GM18867 (cell line): ENCODE measurements at regions not wholly inside any gene's neighbourhood (a gene's known extent, or its start where the extent isn't known, plus 50 kb on each side); places are given as distances from the start of the nearest gene placed in this dataset.
"Not testable (repeated sequence)": the region's sequence is repeated elsewhere in the genome, so short reads cannot be mapped to it uniquely, and the experiment has no call there.

Experiments used
- ATAC-seq: cut with Tn5 transposase; IDR thresholded peaks from one replicate; pipeline ENCODE4 v1.9.1; 2021; ENCODE audit warnings: mild to moderate bottlenecking, moderate library complexity; ENCODE audit not compliant: unreplicated experiment

DNA sequence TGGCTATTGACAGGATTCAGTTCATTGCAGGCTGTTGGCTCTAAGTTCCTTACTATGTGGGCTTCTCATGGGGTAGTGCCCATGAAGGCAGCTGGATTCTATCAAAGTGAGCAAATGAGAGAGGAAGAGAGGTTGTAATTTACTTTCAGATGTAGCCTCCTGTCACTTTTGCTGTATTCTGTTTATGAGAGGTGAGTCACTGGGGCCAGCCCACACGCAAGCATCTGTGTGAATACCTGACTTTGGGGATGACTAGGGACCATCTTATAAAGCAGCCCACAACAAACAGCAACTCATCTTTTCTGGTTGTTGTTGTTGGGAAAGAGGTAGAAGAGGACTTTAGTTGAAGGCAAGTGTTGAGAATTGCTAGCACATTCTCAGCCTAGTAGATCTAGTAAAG is 506.3 kb upstream of the GRM7 start:
- ATAC-seq, result no peak

DNA sequence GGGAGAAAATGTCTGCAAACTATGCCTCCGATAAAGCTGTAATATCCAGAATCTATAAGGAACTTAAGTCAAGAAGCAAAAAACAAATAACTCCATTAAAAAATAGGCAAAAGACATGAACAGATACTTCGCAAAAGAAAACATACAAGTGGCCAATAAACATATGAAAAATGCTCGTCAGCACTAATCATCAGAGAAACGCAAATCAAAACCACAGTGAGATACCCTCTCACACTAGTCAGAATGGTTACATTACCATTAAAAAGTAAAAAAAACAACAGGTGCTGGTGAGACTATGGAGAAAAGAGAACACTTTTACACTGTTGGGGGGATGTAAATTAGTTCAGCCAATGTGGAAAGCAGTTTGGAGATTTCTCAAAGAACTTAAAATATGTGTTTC is 498.5 kb upstream of the GRM7 start:
- no peak for ATAC-seq

GRCh38 chr3:6367171-6367570 is 493.7 kb upstream of the GRM7 start:
- no peak for ATAC-seq

GRCh38 chr3:6392123-6392522 is 468.8 kb upstream of the GRM7 start:
- no peak for ATAC-seq

DNA sequence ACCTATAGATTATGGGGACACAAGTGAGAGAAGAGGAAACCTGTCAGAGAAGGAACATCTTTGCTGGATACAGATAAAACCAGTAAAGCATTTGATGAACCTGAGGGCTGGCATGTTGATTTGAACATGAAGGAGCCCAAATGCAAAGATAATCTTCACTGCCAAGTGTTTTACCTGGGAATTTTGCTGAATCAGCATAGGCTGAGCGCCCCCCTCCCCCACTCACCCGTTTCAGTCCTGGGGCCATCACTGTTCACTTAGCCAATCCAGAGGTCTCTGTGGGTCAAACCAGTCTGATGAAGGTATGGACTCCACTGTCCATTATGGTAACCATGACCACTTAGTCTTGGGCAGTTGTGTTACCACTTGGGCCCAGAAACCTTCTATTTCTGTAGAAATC is 466.0 kb upstream of the GRM7 start:
- ATAC-seq, result no peak

DNA sequence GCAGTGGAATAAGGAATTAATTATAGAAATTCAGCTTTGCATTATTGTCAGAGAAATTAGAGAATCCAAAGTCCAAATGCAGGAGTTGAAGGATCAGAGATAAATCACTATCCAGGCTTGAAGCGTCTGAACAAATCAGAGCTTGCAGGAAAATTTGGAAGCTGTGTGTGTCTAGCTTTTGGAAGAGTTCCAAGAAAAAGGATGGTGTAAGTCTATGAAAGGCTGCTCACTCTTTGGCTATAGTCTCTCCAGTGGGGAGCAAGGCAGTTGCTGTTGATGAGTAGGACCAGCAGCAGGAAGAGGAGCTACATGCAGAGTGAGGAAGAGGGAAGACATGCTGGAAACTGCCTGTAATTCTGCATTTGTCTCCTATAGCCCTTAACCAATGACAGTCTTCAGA is 464.3 kb upstream of the GRM7 start:
- no peak for ATAC-seq

DNA sequence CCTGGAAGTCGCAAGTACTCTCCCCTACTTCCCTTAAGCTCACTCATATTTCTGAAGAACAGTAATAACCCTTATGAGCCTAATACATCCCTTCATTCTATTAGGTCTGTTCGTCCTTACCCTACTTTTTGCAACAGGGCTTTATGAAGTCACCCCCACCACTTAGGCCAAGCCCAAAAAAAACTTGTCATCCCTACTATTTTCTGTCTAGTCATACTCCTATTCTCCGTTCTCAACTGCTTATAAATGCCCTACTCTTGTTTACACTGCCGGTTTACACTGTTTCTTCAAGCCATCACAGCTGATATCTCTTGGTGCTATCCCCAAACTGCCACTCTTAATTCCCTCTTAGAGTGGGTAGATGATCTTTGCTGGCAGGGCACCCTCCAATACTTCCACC is 458.2 kb upstream of the GRM7 start:
- ATAC-seq, result not testable (repeated sequence)

GRCh38 chr3:6406923-6407322 is 454.0 kb upstream of the GRM7 start:
- not testable (repeated sequence) for ATAC-seq

DNA sequence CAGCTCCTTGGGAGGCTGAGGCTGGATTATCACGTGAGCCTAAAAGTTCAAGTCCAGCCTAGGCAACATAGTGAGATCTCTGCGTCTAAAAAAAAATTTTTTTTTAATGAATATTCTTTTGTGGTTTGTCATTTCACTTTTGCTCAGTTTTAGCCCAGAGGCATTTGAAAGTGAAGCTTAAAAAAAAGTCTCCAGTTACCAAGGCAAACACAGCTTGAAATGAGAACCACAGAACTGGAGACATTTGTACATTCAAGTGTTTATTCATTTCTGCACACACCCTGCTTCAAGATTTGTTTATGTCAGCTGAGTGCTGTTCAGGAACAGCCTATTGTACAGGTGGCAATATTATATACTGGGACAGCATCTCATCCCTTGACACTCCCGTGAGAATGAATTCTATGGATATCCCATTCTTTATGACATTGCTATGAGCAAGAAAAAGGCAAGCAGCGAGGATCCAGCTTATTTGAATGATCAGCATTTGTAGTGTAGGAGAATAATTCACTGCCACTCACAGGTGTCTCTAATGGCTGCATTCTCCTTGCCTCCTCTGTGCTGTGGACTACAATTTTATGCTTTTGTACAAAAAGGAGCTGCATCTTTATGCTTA is 444.8 kb upstream of the GRM7 start:
- no peak for ATAC-seq

DNA sequence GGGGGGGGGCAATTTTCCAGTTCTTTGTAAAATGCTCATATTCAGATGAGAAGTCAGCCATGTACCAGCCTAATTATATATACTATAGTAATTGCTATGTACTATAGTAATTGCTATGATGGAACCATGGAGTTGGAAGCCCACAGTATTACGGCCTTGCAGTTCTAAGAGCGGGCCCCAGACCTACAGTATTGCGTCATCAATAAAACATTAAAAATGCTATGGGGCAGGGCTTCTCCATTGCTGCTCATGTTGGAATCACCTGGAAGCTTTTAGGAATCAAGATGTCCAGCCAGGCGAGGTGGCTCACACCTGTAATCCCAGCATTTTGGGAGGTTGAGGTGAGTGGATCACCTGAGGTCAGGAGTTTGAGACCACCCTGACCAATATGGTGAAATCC is 443.7 kb upstream of the GRM7 start:
- no peak for ATAC-seq

DNA sequence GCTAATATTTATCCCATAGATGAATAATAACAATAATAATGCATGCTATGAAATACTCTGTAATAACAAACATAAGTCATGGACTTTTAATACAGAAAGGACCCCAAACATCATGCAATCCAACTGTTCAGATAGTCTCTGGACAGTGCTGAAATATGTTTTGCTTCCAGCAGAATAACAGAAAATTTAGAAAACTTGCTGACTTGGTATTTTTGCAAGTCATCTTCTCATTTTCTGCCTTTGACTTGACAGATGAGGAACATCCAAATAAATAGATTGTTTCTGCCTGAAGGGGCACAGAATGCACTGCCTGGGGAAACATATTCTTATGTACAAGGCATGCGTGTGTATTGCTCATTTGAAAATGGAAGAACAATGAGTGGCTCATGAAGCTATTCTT is 442.4 kb upstream of the GRM7 start:
- no peak for ATAC-seq

DNA sequence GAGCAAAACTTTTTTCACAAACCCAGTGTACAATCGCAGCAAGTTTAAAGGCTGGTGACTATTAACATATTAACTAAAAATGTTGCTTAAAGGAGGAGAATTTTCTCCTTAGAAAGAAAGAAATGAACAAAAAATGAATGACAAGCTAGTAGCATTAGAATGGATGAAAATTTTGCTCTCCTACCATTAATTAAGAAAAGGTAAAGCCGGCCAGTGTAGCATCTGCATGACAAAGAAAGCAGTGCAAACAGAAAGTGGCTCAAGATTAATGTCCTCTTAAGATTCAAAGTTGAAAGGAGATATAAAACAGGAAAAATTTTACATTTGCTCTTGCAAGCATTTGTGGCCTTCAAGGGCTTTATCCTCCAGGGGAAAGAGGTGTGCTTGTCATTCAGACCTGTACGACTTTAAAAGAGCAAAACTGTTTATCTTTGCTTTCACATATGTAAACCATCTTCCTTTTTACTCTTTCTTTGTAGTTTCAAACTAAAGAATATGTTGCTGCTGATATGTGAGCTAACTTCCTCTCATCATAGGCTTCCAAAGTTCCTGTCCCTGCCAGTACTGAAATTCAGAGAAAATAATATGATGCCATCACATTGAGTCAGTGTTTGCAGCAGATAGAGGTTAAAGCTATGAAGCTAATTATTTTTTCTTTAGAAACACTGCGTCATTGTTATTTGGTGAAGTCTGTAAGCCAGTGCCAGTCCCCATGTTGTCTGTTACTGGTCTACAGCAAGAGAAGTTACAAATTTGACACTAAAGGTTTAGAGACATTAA is 439.1 kb upstream of the GRM7 start:
- no peak for ATAC-seq

GRCh38 chr3:6425289-6425820 is 435.6 kb upstream of the GRM7 start:
- no peak for ATAC-seq

DNA sequence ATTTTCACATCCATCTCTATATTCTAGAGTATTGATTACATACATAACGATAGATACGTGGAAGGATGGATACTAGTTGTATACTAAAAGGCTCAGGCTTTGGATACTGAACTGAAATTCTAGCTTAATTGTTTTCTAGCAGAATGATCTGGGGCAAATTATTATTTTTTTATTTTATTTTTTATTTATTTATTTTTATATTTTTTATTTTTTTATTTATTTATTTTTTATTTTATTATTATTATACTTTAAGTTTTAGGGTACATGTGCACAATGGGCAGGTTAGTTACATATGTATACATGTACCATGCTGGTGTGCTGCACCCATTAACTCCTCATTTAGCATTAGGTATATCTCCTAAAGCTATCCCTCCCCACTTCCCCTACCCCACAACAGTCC is 432.6 kb upstream of the GRM7 start:
- ATAC-seq, result not testable (repeated sequence)

- no peak for ATAC-seq
These were observed 425.0 kb upstream of the GRM7 start for GRCh38 chr3:6435951-6436350.

GRCh38 chr3:6437631-6438030 is 423.3 kb upstream of the GRM7 start:
- ATAC-seq, result no peak

DNA sequence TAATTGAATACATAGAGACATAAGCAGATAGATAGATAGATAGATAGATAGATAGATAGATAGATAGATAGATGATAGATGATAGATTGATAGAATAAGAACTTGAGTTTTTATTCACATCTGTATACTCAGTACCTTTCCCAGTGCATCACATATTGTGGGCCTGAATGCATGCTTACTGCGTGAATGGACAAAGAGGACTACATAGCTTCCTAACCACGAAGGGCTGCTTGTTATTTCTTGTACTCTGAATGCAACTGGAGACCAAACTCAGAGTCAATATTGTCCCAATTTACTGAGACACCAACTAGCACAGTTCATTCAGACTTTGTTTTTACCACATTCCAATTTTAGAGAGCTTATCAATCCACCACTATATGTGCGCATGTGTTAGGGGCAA is 422.9 kb upstream of the GRM7 start:
- ATAC-seq, result no peak

DNA sequence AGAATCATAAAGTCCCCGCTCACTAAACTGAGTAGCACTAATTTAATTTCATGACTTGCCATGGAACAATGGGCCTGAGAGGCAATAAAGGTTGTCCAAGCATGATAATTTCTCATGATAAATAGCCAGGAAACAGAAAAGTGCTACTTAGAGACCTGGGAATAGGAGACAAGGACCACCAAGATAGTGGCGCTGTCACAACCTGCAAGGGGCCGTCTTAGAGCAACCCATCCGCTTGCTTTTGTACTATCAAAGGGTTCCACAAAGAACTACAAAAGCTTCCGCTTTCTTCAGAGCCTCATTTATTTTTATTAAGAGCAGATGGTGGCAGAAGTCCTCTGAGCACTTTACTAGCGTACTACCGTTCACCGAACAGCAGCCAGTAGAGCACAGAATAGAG is 421.7 kb upstream of the GRM7 start:
- no peak for ATAC-seq

DNA sequence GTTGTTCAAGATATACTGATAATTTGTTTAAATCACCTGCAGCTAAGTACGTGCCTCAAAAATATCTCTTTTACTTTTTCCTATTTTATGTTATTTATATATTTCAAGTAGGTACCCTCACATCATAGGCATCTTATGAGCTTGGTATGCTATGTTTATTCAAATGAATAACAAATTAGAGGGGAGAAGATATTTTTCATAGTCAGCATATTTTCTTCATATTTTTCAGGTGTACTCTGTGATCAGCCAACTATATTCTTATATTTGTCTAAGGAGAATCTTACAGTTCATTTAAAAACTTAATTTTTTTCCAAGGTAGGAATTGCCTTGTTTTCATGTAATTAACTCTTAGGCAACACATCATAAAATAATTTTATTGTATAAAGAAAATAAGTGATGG is 421.1 kb upstream of the GRM7 start:
- ATAC-seq, result no peak

- no peak for ATAC-seq
These were observed 415.8 kb upstream of the GRM7 start for GRCh38 chr3:6444888-6445658.

- no peak for ATAC-seq
These were observed 413.6 kb upstream of the GRM7 start for GRCh38 chr3:6447166-6447801.
